Medulla oblongata (tissue), 1 donor: ENCODE measurements at regions not wholly inside any gene's neighbourhood (a gene's known extent, or its start where the extent isn't known, plus 50 kb on each side); places are given as distances from the start of the nearest gene placed in this dataset.
"Not testable (repeated sequence)": the region's sequence is repeated elsewhere in the genome, so short reads cannot be mapped to it uniquely, and the experiment has no call there.

ENCODE experiments used
- DNase-seq: peaks from one replicate; pipeline ENCODE4 v3.0.0-alpha.2; 2015; ENCODE audit errors: extremely low spot score

GRCh38 chr4:158051401-158052235 lies 121.2 kb downstream of the GASK1B start:
- DNase-seq: no peak

GRCh38 chr4:158050942-158051341 lies 121.9 kb downstream of the GASK1B start:
- no peak for DNase-seq

GRCh38 chr4:158046345-158046744 lies 126.5 kb downstream of the GASK1B start:
- no peak for DNase-seq

DNA sequence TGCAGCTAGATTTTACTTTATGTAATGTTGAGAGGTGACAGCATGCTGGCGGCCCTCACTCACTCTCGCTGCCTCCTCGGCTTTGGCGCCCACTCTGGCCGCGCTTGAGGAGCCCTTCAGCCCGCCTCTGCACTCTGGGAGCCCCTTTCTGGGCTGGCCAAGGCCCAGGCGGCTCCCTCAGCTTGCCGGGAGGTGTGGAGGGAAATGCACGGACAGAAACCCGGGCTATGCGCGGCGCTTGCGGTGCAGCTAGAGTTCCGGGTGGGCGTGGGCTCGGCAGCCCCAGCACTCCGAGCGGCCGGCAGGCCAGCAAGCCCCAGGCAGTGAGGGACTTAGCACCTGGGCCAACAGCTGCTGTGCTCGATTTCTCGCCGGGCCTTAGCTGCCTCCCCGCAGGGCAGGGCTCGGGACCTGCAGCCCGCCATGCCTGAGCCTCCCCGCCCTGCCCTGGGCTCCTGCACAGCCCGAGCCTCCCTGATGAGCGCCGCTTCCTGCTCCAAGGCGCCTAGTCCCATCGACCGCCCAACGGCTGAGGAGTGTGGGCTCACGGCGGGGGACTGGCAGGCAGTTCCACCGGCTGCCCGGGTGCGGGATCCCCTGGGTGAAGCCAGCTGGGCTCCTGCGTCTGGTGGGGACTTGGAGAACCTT lies 128.7 kb downstream of the GASK1B start:
- DNase-seq: no peak

DNA sequence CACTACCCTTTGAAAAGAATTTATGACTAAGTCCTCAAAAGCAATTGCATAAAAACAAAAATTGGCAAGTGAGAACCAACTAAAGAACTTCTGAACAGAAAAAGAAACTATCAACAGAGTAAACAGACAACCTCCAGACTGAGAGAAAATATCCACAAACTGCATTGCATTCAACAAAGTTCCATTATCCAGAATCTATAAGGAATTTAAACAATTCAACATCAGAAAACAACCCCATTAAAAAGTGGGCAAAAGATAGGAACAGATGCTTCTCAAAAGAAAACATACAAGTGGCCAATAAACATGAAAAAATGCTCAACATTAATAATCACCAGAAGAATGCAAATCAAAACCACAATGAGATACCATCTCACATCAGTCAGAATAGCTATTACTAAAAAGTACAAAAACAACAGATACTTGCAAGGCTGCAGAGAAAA lies 130.2 kb downstream of the GASK1B start:
- DNase-seq: no peak

DNA sequence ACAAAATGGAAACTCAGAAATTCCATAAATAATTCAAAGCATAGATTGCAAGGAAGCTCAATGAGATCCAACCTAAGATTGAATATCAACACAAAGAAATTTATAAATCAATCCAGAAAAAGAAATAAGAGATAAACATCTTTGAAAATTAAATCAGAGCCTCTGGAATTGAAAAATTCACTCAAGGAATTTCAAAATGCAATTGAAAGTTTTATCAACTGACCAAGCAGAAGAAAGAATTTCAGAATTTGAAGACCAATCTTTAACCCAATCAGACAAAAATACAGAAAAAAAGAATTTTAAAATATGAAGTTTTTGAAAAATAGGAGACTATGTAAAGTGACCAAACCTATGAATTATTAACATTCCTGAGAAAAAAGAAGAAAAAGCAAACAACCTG lies 134.1 kb downstream of the GASK1B start:
- DNase-seq: no peak

- no peak for DNase-seq
Observed at GRCh38 chr4:158036998-158037397, 135.8 kb downstream of the GASK1B start.

DNA sequence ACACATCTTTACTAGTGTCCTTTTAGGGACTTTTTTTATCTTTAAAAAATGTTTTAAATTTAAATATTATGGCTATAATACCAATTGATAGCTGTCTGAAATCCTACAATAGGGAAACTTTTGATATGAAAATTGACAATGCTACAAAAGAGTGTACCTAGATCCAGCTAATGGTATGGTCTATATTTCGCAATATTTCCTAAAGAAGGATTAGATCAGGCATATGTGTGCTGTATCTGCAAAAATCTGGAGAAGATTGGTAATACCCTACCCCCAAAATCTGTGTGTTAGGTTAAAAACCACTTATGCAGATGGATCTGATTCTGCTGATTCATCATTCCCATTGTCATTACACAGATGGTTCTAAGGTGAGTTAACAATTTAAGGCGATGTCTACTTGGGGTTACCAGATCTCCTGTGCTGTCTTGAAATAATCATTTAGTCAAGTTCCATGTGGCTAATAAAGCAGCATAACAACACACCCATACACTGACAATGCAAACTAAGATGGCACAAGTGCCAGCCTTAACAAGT lies 137.1 kb downstream of the GASK1B start:
- DNase-seq: no peak

GRCh38 chr4:158033416-158034120 lies 139.3 kb downstream of the GASK1B start:
- no peak for DNase-seq

DNA sequence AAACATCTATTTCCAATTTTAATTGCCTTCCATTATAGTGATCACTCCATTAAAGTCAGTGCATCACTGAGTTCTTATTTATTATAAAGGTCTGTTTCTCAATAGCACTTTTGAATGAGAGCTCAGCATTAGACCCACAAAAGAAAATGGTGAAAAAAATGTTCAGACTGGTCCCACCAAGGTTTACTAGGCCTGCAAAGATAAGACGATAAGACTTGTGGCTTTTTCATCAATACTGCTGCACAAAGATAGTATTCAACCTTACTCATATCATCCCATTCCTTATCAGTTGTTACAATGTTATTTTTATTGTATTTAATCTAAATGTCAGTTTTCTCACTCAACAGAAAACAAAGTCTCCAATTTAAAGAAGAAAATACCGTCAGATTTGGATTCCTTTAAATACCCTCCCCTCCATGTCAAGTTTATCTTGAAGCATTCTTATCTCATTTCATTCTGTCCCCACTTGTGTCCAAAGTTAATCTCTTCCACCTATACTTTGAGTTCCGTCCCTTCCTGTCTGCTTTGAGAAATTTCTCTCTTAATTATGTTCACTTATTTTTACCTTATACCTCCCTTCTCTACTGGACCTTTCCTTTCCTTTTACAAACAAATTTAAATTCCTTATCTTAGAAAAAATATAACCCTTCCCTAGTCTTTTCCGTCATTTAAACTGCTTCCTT lies 140.0 kb downstream of the GASK1B start:
- DNase-seq: no peak

- DNase-seq: not testable (repeated sequence)
Observed at GRCh38 chr4:158028381-158028780, 144.4 kb downstream of the GASK1B start.

DNA sequence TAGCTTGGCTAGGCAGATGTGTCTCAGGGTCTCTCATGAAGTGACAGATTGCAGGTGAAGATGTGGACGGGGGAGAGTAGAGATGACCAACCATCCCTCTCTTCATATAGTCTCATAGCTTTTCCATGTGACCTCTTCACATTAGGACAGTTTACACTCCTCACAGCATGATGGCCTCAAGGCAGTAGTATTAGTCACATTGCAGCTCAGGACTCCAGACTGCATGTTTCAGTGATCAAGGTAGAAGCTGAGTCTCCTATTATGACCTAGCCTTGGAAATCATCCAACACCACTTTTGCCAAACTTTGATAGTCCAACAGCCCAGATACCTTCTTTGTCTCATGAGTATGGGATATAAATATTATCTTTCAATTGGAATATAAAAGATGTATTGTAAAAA lies 147.7 kb downstream of the GASK1B start:
- no peak for DNase-seq

DNA sequence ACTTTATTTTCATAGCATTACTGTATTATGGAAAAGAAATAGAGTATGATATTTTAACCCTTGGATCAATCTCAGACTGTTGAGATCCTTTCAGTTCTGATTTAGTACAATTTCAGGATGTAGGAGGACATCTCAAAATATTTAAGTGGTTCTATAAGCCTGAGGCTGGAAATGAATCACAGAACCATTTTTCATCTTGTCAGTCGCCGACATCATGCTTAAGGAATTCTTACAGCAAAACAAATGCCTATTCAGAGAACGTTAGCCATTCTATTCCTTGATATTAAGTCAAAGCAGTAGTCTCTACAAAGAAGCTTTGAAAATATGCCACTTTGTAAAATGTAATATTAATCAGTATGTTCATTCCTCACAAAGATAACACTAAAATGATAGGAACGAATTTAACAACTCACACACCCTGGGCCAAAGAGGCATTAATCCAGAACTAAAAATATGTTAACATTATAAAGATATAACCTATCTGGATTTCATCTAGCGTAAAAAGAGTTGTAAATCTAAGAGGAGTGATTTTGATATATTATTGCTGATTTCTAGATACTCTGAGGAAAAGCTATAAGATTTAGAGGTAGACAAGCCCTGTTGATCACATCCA lies 152.0 kb downstream of the GASK1B start:
- no peak for DNase-seq

DNA sequence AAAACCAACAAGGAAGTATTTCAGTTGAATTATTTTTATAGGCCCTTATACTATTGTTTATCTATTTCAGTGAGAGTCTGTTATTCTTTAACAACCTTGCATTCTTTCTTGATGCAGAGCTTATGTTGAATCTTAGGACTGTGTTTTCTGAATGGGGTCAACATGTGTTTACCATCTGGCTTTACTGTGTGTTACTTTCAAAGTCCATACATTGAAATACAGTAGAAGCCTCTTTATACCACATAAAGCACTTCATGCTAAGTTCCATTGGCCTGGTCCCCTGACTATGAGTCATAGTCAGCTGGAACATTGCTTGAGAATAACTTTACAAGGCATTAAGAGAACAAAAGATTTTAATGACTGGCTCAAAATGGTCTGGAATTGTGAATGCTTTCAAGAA lies 152.6 kb downstream of the GASK1B start:
- DNase-seq: peak; percentile 67

GRCh38 chr4:158018831-158019230 lies 154.0 kb downstream of the GASK1B start:
- no peak for DNase-seq

GRCh38 chr4:158018221-158018830 lies 154.5 kb downstream of the GASK1B start:
- DNase-seq: no peak

GRCh38 chr4:158016511-158016910 lies 156.3 kb downstream of the GASK1B start:
- no peak for DNase-seq

GRCh38 chr4:158015241-158015640 lies 157.6 kb downstream of the GASK1B start:
- peak; percentile 53 for DNase-seq

- DNase-seq: no peak
Observed at GRCh38 chr4:158013858-158014257, 159.0 kb downstream of the GASK1B start.

GRCh38 chr4:158010361-158010760 lies 162.5 kb downstream of the GASK1B start:
- no peak for DNase-seq
